ENCODE measurements at regions not wholly inside any gene's neighbourhood (a gene's known extent, or its start where the extent isn't known, plus 50 kb on each side); places are given as distances from the start of the nearest gene placed in this dataset.

GRCh38 chr13:73745190-73745589, 389.0 kb downstream of the KLF12 start:
- no peak for TF ChIP-seq CTCF (IDR thresholded peaks at IDR 0.05)
- no peak for TF ChIP-seq POLR2A (IDR thresholded peaks at IDR 0.05)
